ENCODE measurements at regions not wholly inside any gene's neighbourhood (a gene's known extent, or its start where the extent isn't known, plus 50 kb on each side); places are given as distances from the start of the nearest gene placed in this dataset.

- H3K36me3 ChIP-seq (replicated peaks in 1 of 2; ENCODE audit: insufficient read depth in 1 of 2, low read depth in 2 of 2): no peaks in the 10 kb centered on the region
- TF ChIP-seq POLR2A (IDR thresholded peaks at IDR 0.05): no peak
- no peak for TF ChIP-seq CTCF (IDR thresholded peaks at IDR 0.05)
- ATAC-seq (no peak), DNase-seq (no peak)
- intact Hi-C loops (cut with DNase I): no loop called here
- WGBS, 2 donors: 50 to 53% methylated on average over 3 of the region's 3 CpGs
- no peaks in the 10 kb centered on the region for H3K9me3 ChIP-seq
- no peaks in the 10 kb centered on the region for H3K27me3 ChIP-seq
- H3K27ac ChIP-seq: no peak overlapping the region
- no peak overlapping the region for H3K4me3 ChIP-seq
- no peaks in the 10 kb centered on the region for H3K4me1 ChIP-seq
Measured at GRCh38 chr12:60349232-60349978, 753.6 kb downstream of the SLC16A7 start.

- DNase-seq: no peak
- WGBS, 2 donors: 91 to 95% methylated on average over 12 of the region's 12 CpGs
Measured at GRCh38 chr12:60387356-60387755, 791.5 kb downstream of the SLC16A7 start.

GRCh38 chr12:60391051-60391450 is 795.2 kb downstream of the SLC16A7 start:
- no peak for TF ChIP-seq CTCF (IDR thresholded peaks at IDR 0.05)
- TF ChIP-seq POLR2A (IDR thresholded peaks at IDR 0.05): no peak
- WGBS, 2 donors: 69 to 79% methylated on average over 3 of the region's 3 CpGs
- no peak for DNase-seq
- ATAC-seq: no peak
- Histone ChIP-seq H3K4me3 (no peak overlapping the region), H3K27ac (no peak overlapping the region), H3K4me1 (no peaks in the 10 kb centered on the region), H3K9me3 (no peaks in the 10 kb centered on the region), H3K36me3 (replicated peaks in 1 of 2; ENCODE audit: insufficient read depth in 1 of 2, low read depth in 2 of 2) (no peaks in the 10 kb centered on the region), H3K27me3 (no peaks in the 10 kb centered on the region)
- intact Hi-C loops (cut with DNase I): no loop called here

More at GRCh38 chr12:60387356-60387755, 791.5 kb downstream of the SLC16A7 start:
- H3K27ac ChIP-seq: no peak overlapping the region
- ATAC-seq: no peak
- H3K36me3 ChIP-seq (replicated peaks in 1 of 2; ENCODE audit: insufficient read depth in 1 of 2, low read depth in 2 of 2): no peaks in the 10 kb centered on the region
- H3K9me3 ChIP-seq: no peaks in the 10 kb centered on the region
- H3K27me3 ChIP-seq: no peaks in the 10 kb centered on the region
- intact Hi-C loops (cut with DNase I): no loop called here
- no peaks in the 10 kb centered on the region for H3K4me1 ChIP-seq
- TF ChIP-seq POLR2A (IDR thresholded peaks at IDR 0.05) (no peak), CTCF (IDR thresholded peaks at IDR 0.05) (no peak)
- no peak overlapping the region for H3K4me3 ChIP-seq

GRCh38 chr12:60391791-60392190 is 796.0 kb downstream of the SLC16A7 start:
- no peak for ATAC-seq
- TF ChIP-seq CTCF (IDR thresholded peaks at IDR 0.05) (no peak), POLR2A (IDR thresholded peaks at IDR 0.05) (no peak)
- no peaks in the 10 kb centered on the region for H3K36me3 ChIP-seq (replicated peaks in 1 of 2; ENCODE audit: insufficient read depth in 1 of 2, low read depth in 2 of 2)
- no peaks in the 10 kb centered on the region for H3K9me3 ChIP-seq
- intact Hi-C loops (cut with DNase I): no loop called here
- no peaks in the 10 kb centered on the region for H3K4me1 ChIP-seq
- H3K27ac ChIP-seq: no peak overlapping the region
- no peak overlapping the region for H3K4me3 ChIP-seq
- H3K27me3 ChIP-seq: no peaks in the 10 kb centered on the region
- DNase-seq: no peak

- TF ChIP-seq POLR2A (IDR thresholded peaks at IDR 0.05): no peak
- H3K4me1 ChIP-seq: no peaks in the 10 kb centered on the region
- H3K9me3 ChIP-seq: no peaks in the 10 kb centered on the region
- H3K4me3 ChIP-seq: no peak overlapping the region
- intact Hi-C loops (cut with DNase I): no loop called here
- ATAC-seq (no peak), DNase-seq (no peak)
- no peaks in the 10 kb centered on the region for H3K27me3 ChIP-seq
- no peak overlapping the region for H3K27ac ChIP-seq
- H3K36me3 ChIP-seq (replicated peaks in 1 of 2; ENCODE audit: insufficient read depth in 1 of 2, low read depth in 2 of 2): no peaks in the 10 kb centered on the region
- 79 to 93% methylated on average over 4 to 5 of the region's 5 CpGs for WGBS, 2 donors
Measured at GRCh38 chr12:60393093-60393492, 797.3 kb downstream of the SLC16A7 start.
